ENCODE measurements at regions not wholly inside any gene's neighbourhood (a gene's known extent, or its start where the extent isn't known, plus 50 kb on each side); places are given as distances from the start of the nearest gene placed in this dataset.

DNA sequence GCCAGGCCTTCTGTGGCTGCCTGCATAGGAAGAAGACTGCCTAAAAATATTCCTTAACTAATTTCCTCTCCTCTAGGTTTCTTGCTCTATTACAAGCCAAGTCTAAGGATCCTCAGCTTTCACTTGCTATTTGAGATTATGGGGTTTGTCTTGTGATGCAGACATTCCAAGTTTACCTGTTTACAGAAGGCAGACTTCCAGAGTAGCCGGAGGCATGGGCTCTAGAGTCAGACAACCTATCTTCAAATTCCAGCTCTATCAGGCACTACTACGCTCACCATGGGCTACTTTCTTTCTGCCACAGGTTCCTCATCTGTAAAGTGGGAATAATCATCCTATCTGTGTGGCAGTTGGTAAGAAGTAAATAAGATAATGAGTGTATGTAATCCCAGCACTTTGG is 95.6 kb upstream of the BCL6 start:
- TF ChIP-seq, protein P1, sequence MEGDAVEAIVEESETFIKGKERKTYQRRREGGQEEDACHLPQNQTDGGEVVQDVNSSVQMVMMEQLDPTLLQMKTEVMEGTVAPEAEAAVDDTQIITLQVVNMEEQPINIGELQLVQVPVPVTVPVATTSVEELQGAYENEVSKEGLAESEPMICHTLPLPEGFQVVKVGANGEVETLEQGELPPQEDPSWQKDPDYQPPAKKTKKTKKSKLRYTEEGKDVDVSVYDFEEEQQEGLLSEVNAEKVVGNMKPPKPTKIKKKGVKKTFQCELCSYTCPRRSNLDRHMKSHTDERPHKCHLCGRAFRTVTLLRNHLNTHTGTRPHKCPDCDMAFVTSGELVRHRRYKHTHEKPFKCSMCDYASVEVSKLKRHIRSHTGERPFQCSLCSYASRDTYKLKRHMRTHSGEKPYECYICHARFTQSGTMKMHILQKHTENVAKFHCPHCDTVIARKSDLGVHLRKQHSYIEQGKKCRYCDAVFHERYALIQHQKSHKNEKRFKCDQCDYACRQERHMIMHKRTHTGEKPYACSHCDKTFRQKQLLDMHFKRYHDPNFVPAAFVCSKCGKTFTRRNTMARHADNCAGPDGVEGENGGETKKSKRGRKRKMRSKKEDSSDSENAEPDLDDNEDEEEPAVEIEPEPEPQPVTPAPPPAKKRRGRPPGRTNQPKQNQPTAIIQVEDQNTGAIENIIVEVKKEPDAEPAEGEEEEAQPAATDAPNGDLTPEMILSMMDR (IDR thresholded peaks at IDR 0.05): no peak
- no peak for TF ChIP-seq POLR2A (IDR thresholded peaks at IDR 0.05)

Measured in Peyer's patch (tissue), 4 donors.